SKM-1 (cell line): ENCODE measurements at regions not wholly inside any gene's neighbourhood (a gene's known extent, or its start where the extent isn't known, plus 50 kb on each side); places are given as distances from the start of the nearest gene placed in this dataset.
"Not testable (repeated sequence)": the region's sequence is repeated elsewhere in the genome, so short reads cannot be mapped to it uniquely, and the experiment has no call there.

Experiments
- DNase-seq: peaks from one replicate; lab custom pipeline; 2025; ENCODE audit not compliant: unreplicated experiment; lab: John Stamatoyannopoulos, UW

- no peak for DNase-seq
These were observed 549.6 kb upstream of the CCDC54 start for GRCh38 chr3:106827515-106828213.

- DNase-seq, result no peak
These were observed 548.0 kb upstream of the CCDC54 start for GRCh38 chr3:106829206-106829605.

DNA sequence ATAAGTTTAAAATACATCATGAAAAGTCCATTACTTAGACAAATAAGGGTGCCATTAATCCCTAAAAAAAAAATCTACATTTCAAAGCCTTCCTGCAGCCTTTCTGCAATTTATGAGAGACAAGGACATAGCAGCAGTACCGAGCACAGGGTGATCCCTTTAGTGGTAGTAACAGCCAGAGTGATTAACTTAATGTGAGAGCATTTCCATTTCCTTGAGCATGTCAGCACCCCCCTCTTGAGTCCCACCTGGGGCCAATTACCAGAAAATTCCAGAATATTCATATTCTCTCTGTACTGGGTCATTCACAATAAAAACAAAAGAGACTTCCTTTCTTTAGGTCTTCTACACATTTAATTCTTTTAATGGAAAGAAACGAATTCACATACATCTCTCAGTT is 546.9 kb upstream of the CCDC54 start:
- no peak for DNase-seq

- DNase-seq, result no peak
These were observed 540.3 kb upstream of the CCDC54 start for GRCh38 chr3:106836906-106837305.

GRCh38 chr3:106837616-106838015 is 539.6 kb upstream of the CCDC54 start:
- DNase-seq, result no peak

DNA sequence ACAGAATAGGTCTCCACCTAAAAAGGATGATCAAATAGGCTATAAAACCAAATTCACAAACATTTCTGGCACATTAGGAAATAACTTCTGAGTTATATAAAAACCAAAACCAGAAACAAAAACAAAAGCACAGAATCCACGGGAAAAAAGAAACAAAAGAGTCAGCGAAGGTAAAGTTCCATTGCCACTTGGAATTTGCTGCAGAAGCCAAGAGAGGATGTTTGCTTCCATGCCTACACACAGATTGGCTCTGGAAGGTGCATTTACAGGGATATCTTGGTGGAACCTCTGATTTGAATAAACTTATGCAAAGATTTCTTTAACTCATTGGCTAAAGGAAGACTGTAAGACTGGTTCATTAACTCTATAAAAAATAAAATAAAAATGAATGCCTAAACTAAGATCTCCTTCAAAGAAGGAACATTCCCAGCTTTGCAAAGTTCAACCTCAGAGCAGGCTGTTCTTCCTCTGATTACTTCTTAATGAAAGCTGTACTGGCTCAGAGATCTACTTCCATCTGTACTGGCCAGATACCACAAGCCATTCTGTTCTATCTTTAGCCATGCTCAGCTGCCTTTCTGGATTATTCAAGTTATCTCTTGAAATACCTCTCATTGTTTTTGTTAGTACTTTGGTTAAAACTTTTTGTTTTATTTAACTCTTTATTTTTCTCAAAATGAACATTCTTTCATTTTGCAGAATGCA is 537.5 kb upstream of the CCDC54 start:
- no peak for DNase-seq

DNA sequence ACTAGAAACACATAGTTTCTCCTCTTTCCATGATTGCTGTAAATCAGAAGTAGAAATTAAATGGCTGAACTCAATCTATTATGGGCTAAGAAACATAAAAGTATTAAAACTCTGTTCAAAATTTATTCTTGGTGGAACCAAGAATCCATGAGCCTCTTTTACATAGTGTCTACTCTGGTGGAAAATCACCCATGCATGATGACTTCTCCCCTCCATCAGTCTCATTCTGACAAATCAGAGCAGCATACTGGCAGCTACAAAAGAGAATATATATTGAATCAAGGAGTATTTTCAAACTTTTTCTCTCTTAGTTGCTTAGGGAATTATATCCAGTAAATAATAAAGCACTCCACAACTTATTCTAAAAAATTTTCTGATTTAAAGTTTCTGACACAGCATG is 536.9 kb upstream of the CCDC54 start:
- no peak for DNase-seq

- DNase-seq, result no peak
These were observed 535.1 kb upstream of the CCDC54 start for GRCh38 chr3:106842151-106842550.

- DNase-seq, result no peak
These were observed 532.6 kb upstream of the CCDC54 start for GRCh38 chr3:106844638-106845037.

DNA sequence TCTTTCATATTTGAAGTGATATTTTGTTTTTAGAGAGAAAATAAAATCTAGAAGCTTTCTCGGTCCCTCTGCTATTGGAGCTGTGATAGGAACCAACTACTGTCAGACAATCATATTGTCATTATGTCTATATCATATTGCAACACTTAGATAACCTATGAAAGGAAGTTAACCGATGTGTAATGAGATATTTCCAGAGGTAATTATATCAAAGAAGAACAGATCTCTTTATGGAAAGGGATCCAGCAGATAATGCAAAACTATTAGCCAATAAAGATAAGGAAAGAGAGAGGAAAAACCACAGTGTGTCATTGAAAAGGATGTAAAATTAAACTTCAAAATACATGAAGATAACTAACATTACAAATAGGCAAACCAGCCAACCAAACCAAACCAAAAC is 529.1 kb upstream of the CCDC54 start:
- no peak for DNase-seq

DNA sequence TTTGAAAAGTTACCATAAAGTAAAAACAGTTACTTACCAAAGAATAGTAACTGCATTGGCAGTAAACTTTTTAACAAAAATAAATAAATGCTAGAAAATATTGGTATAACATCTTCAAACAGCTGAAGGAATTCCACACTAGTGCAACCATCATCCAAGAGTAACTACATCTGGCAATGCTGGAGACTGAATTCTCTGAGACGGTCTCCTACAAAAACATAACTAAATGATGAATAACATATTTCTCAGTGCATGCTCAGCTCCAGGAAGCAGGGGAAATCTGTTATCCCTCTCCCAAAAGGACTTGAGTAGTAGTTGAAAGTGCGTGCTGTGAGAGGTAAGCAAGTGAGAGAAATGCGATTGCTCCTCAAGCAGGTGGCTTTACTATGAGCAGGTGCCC is 526.8 kb upstream of the CCDC54 start:
- DNase-seq, result no peak

GRCh38 chr3:106858321-106858720 is 518.9 kb upstream of the CCDC54 start:
- not testable (repeated sequence) for DNase-seq

DNA sequence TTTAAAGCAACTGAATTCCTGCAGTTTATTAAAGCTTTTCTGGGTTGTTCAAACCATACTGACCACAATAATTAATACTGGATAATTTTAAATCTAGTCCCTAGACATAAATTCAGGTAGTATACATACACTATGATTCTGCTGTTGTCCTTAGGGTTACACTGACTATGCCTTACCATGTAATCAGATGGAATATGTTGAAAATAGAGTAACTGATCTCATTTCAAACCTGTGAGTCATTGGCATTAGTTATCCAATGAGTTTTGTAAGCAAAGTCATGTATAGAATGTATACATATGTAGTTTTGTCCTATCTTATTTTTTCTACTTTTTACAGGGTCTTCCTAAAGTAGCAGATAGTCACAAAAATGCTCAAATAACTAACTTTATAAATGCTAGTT is 517.1 kb upstream of the CCDC54 start:
- DNase-seq, result no peak

GRCh38 chr3:106862067-106862466 is 515.2 kb upstream of the CCDC54 start:
- DNase-seq, result no peak

GRCh38 chr3:106877627-106878026 is 499.6 kb upstream of the CCDC54 start:
- no peak for DNase-seq

GRCh38 chr3:106880206-106880605 is 497.0 kb upstream of the CCDC54 start:
- DNase-seq, result no peak

DNA sequence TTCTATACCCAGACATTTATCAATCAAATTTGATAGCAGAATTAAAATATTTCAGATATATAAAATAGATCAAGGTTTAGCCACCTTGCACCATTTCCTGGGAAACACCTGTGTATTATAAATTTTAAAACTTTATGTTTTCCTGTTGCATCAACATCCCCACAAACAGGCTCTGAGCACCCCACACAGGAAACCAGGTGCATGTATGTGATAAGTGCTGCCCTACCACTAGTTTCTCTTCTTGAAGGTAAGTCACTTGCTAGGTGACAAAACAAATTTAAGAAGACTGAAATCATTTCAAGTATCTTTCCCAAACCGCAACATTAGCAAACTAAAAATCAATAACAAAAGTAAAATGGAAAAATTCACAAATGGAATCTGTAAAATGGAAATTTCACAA is 496.1 kb upstream of the CCDC54 start:
- DNase-seq, result no peak

DNA sequence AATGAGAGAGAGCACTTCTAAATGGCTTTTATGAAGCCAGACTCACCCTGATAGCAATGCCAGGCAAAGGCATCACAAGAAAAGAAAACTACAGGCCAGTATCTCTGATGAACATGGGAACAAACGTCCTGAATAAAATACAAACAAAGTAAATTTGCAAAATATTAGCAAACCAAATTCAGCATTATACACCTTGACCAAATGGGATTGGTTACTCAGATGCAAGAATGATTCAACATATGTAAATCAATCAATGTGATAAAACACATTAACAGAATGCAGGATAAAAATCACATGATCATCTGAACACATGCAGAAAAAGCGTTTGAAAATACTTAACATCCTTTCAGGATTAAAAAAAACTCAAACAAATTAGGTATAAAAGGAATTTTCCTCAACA is 494.9 kb upstream of the CCDC54 start:
- DNase-seq, result no peak

- DNase-seq, result no peak
These were observed 471.2 kb upstream of the CCDC54 start for GRCh38 chr3:106906074-106906473.

DNA sequence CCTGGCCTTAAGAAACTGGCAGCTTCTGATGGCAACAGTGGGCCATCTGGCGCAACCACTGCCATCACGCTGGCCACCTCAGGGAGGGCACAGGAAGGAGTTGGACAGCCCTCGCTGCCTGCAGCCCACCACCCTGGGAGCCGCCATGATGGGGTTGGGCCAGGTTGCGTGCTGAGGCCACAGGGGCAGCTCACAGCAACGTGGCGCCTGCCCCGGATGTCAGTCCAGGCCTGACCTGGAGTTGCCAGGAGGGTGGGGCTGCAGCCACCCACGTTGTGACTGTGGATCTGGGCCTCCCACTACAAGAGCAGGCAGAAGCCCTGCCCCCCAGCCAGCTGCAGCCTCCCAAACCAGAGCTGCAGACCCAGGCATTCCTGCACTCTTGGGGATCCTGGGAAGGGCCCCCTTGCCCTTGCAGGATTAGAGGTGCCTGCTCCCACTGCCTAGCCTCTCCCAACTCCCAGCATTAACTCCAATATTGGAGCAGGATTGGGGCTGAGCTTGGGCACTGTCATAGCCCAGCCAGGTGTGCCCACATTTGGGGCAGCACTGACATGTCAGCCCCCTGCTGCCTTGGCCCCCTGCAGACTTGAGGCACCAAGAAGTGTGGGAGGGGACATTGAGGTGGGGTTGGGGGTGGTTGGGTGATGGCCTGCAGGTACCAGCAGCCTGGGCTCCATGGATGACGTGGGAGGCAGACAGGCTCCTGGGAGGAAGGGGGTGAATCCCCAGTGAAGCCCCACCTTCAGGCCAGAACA is 468.9 kb upstream of the CCDC54 start:
- DNase-seq, result no peak

DNA sequence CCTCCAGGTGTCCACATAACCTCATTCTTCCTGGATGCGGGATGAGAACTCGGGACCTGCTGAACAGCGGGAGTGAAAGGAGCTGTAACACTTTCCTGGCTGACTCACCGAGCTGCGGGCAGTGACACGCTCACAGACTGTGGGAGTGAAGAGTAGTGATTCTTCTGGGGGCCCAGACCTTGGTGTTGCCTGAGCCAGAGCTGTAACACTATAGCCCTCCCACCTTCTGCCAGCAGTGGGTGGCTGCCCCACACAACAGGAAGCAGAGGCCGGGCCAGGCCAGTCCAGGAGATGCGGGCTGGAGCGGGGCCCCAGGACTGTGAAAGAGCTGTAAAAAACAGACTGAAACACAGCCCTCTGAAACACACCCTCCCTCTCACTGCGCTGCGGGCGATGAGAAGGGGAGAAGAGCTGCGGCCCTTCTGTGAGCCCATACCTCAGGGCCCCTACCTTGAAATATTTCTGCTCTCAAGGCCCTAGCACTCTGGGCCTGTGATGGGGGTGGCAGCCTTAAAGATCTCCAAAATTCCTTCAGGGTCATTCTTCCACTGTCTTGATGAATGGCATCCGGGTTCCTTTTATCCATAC is 464.0 kb upstream of the CCDC54 start:
- no peak for DNase-seq

GRCh38 chr3:106913966-106914365 is 463.3 kb upstream of the CCDC54 start:
- no peak for DNase-seq
